Tibial artery (tissue), 4 donors: ENCODE measurements at regions not wholly inside any gene's neighbourhood (a gene's known extent, or its start where the extent isn't known, plus 50 kb on each side); places are given as distances from the start of the nearest gene placed in this dataset.
"Not testable (repeated sequence)": the region's sequence is repeated elsewhere in the genome, so short reads cannot be mapped to it uniquely, and the experiment has no call there.

ENCODE experiments used
- DNase-seq, 2 donors: peaks; one replicate each; pipeline ENCODE4 v3.0.0-alpha.2; 2019
- H3K27ac ChIP-seq, 2 donors: fragments of 200-600 bp; sonication (generic) in 1 of 2; 1 replicate in 1 of 2; 2 replicates in 1 of 2; pipeline ENCODE4 v1.5.1; 2018 to 2019; ENCODE audit warnings: mild to moderate bottlenecking in 1 of 2
- H3K27me3 ChIP-seq, 2 donors: fragments of 200-600 bp; sonication (generic) in 1 of 2; one replicate each; pipeline versions ENCODE4 v1.5.1 to v1.6.0; 2016 to 2019
- H3K36me3 ChIP-seq, 3 donors: fragments of 200-600 bp; sonication (generic) in 2 of 3; one replicate each; pipeline ENCODE4 v1.5.1; 2016 to 2019; ENCODE audit warnings: mild to moderate bottlenecking in 2 of 3
- H3K4me1 ChIP-seq, 4 donors: fragments of 200-600 bp; sonication (generic) in 2 of 4; 1 replicate in 3 of 4; 2 replicates in 1 of 4; pipeline ENCODE4 v1.5.1; 2016 to 2019
- H3K4me3 ChIP-seq, 2 donors: fragments of 200-600 bp; sonication (generic) in 1 of 2; 1 replicate in 1 of 2; 2 replicates in 1 of 2; pipeline ENCODE4 v1.5.1; 2018 to 2019; ENCODE audit warnings: mild to moderate bottlenecking in 2 of 2
- H3K9me3 ChIP-seq, 3 donors: fragments of 200-600 bp; sonication (generic) in 1 of 3; one replicate each; pipeline ENCODE4 v1.5.1; 2016 to 2019
- CTCF ChIP-seq, 2 experiments: fragments of 200-600 bp in 1 of 2; fragments of 450-650 bp in 1 of 2; IDR thresholded peaks; one replicate each; pipeline ENCODE4 v1.5.1; 2017 to 2019; ENCODE audit warnings: antibody characterized with exemption in 2 of 2, mild to moderate bottlenecking in 1 of 2, moderate library complexity in 1 of 2
- intact Hi-C: fragments of 100-400 bp; cut with DNase I; formaldehyde crosslinking; loops from one replicate; pipeline ENCODE4 v1.15.0; 2023; ENCODE audit warnings: low total_unique reads

GRCh38 chr18:25533218-25533617 lies 181.3 kb upstream of the ZNF521 start:
- H3K27me3 ChIP-seq = no peaks in the 10 kb centered on the region
- no peak overlapping the region for H3K27ac ChIP-seq
- TF ChIP-seq CTCF (IDR thresholded peaks at IDR 0.05) = no peak
- no peaks in the 10 kb centered on the region for H3K36me3 ChIP-seq
- no peaks in the 10 kb centered on the region for H3K4me1 ChIP-seq
- no peak for DNase-seq
- peaks cover 0 to 3% (median 0%) of the 10 kb centered on the region in 3 donors for H3K9me3 ChIP-seq
- intact Hi-C loops = no loop called here
- H3K4me3 ChIP-seq = no peak overlapping the region

GRCh38 chr18:25531207-25531606 lies 179.2 kb upstream of the ZNF521 start:
- Histone ChIP-seq H3K9me3 (peaks cover 0 to 3% (median 0%) of the 10 kb centered on the region in 3 donors), H3K4me1 (no peaks in the 10 kb centered on the region), H3K27me3 (no peaks in the 10 kb centered on the region), H3K27ac (no peak overlapping the region), H3K4me3 (no peak overlapping the region), H3K36me3 (no peaks in the 10 kb centered on the region)
- intact Hi-C loops = no loop called here
- TF ChIP-seq CTCF (IDR thresholded peaks at IDR 0.05) = no peak
- no peak for DNase-seq

- H3K9me3 ChIP-seq, H3K27me3 ChIP-seq, intact Hi-C loops, H3K4me1 ChIP-seq, H3K36me3 ChIP-seq, H3K4me3 ChIP-seq, DNase-seq, H3K27ac ChIP-seq: not testable (repeated sequence)
These were observed 173.8 kb upstream of the ZNF521 start for GRCh38 chr18:25525789-25526188.

- Histone ChIP-seq H3K4me1 (peaks cover 0 to 7% (median 0%) of the 10 kb centered on the region in 4 donors), H3K27ac (no peak overlapping the region), H3K4me3 (no peak overlapping the region), H3K36me3 (no peaks in the 10 kb centered on the region), H3K27me3 (no peaks in the 10 kb centered on the region), H3K9me3 (no peaks in the 10 kb centered on the region)
- no peak for TF ChIP-seq CTCF (IDR thresholded peaks at IDR 0.05)
- intact Hi-C loops = no loop called here
- no peak for DNase-seq
These were observed 166.7 kb upstream of the ZNF521 start for GRCh38 chr18:25518716-25519053.

- intact Hi-C loops = no loop called here
- Histone ChIP-seq H3K27me3 (no peaks in the 10 kb centered on the region), H3K9me3 (no peaks in the 10 kb centered on the region), H3K27ac (no peak overlapping the region), H3K36me3 (no peaks in the 10 kb centered on the region), H3K4me1 (peaks cover 0 to 7% (median 0%) of the 10 kb centered on the region in 4 donors), H3K4me3 (no peak overlapping the region)
- TF ChIP-seq CTCF (IDR thresholded peaks at IDR 0.05) = no peak
- DNase-seq = no peak
These were observed 166.1 kb upstream of the ZNF521 start for GRCh38 chr18:25517881-25518715.

GRCh38 chr18:25516747-25517498 lies 165.0 kb upstream of the ZNF521 start:
- Histone ChIP-seq H3K36me3 (no peaks in the 10 kb centered on the region), H3K9me3 (no peaks in the 10 kb centered on the region), H3K4me1 (peaks cover 0 to 7% (median 0%) of the 10 kb centered on the region in 4 donors), H3K27me3 (no peaks in the 10 kb centered on the region), H3K4me3 (no peak overlapping the region), H3K27ac (no peak overlapping the region)
- no peak for TF ChIP-seq CTCF (IDR thresholded peaks at IDR 0.05)
- no peak for DNase-seq
- intact Hi-C loops = no loop called here
